Right ventricle myocardium superior (tissue), 1 donor: ENCODE measurements at regions not wholly inside any gene's neighbourhood (a gene's known extent, or its start where the extent isn't known, plus 50 kb on each side); places are given as distances from the start of the nearest gene placed in this dataset.

Experiments used
- ATAC-seq: fragments of 200-7000 bp; cut with Tn5 transposase; one replicate; pipeline ENCODE4 v1.9.1; 2020; ENCODE audit warnings: mild to moderate bottlenecking; ENCODE audit not compliant: poor library complexity
- DNase-seq: peaks from one replicate; pipeline ENCODE4 v3.0.0-alpha.2; 2020
- intact Hi-C: fragments of 100-400 bp; cut with DNase I; formaldehyde crosslinking; loops from one replicate; pipeline ENCODE4 v1.11.2; 2022
- donor health status: DM: no; HTN: yes; CAD: no; lungs with severe emphysema.

DNA sequence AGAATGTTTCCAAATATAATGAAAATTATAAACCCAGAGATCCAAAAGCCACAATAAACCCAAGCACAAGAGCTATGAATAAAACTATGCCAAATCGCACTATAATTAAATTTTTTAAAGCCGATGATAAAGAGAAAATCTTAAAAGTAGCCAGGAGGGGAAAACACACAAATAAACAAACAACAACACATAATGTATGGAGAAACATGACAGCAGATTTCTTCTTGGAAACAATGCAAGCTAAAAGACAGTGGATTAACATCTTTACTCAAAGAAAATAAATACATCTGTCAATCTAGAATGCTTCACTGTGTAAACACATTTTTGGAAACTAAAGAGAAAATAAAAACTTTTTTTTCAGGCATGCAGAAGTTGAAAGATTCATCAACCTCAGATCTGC, 53.0 kb upstream of the SMOX start:
- no peak for ATAC-seq
- intact Hi-C loops = no loop called here
- DNase-seq = no peak

DNA sequence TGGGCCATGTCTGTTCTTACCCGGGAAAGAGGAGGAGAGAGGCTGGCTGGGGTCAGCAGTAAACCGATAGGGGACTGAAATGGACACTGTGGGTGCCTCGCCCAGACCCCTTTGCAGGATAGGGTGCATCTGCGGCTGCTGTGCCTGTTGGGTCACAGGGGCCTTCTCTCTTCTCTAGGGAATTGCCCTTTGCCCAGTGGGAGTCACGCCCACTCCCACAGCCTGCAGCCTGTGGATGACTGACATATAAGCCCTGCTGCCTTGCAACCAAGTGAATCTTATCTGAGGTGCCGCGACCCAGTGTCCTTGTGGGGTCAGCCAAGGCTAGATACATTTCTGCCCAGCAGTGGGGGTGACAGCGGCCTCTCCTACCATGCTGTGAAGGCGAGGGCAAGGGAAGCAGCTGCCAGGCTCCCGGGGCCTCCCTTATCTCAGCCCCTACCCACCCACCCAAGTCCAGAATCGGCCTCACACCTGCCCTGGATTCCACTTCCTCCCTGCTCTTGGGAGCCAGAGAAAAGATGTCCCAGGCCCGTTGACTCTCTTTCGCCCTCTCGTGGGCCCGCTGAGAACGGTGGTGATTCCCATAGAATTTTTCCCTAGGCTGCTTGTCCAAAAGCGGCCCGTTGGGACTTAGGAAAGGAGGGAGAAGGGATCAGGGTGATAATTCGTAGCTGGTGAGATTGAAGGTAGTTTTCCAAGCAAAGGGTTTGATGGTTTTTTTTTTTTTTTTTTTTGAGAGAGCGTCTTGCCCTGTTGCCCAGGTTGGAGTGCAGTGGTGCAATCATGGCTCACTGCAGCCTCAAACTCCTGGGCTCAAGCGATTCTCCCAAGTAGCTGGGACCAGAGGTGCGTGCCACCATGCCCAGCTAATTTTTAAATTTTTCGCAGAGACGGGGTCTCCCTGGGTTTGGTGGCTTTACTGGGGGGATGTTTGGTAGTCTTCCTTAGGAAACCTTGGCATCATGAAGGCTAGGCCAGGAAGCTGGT, 56.8 kb upstream of the SMOX start:
- intact Hi-C loops = no loop called here
- DNase-seq (peak; percentile 78), ATAC-seq (peak; percentile 75)

DNA sequence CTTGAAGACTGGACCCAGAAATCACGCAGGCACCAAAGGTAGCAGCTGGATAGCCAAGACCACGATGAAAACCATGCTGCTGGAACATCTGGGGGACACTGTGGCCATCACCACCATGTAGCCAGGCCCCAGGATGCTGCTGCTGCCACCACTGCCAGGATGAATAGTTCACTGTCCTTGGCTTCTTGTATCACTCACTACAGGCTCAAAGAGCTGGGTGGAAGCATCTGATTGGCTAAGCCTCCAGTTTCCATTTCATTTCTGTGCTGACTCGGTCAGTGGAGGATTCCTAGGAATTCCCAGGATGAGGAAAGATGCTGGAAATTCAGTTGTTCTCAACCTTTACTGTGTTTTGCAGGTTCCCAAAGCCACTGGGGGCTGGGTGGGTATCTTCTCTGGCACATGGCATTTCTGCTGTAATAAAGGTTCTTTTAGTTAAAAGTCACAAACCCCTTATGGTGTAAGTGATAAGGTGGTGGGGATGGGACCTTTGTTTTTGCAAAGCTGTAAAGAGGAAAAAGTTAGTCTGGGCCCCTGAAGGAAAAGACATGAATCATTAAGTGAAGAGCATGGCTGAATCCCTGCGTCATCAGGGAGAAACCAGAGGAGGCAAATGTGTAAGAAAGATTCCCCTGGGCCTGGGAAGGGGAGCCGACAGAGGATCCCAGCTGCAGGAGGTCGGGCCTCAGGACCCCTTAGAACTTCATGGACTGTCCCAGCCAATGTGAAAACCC, 57.7 kb upstream of the SMOX start:
- no peak for DNase-seq
- ATAC-seq = peak; percentile 35
- intact Hi-C loops = no loop called here

DNA sequence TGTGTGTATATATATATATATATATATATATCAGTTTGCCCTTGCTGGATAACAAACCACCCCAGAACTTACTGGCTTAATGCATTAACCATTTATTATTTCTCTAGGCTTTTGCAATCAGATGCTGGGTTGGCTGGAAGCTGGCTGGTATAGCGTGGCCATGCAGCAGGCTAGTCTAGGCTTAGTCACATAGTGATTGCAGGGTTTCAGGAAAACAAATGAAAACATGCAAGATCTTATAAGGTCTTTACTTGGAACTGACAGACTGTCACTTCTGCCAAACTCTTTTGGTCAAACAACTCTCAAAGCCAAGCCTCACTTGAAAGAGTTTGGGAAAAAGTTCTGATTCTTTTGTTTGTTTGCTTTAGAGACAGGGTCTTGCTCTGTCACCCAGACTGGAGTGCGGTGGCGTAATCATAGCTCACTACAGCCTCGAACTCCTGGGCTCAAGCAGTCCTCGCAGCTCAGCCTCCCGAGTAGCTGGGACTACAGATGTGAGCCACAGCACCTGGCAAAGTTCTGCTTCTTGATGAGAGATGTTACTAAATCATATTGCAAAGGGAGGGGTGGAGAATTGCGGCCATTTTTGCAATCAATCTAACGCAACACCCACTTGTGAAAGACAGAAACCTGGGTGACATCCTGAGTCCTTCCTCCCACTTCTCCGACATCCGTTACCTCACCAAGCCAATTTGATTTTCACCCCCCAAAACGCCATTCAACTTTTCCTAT, 58.7 kb upstream of the SMOX start:
- intact Hi-C loops = loop anchor here (5.0 kb wide), 1 partner anchor 198 kb away; no protein-coding TSS in a partner anchor
- DNase-seq (no peak), ATAC-seq (no peak)

DNA sequence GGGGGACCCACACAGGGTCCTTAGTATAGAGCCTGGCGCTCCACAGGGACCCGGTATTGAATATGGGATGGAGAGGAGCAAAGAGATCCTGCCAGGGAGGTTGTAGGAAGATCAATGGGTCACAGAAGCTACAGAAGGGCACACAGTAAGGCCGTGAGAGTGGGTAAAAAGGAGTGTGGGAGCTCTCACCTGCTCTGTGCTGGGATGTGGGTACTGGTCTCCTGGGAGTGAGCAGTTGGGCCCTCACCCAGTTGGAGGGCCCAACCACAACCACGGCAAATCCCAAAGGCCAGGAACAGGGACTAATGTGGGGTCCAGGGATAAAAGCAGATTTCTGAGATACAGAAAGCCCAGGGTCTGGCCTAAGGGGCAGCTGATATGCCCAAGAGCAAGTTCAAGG, 59.9 kb upstream of the SMOX start:
- intact Hi-C loops = loop anchor here (5.0 kb wide), 1 partner anchor 196 kb away; no protein-coding TSS in a partner anchor
- DNase-seq (no peak), ATAC-seq (no peak)

DNA sequence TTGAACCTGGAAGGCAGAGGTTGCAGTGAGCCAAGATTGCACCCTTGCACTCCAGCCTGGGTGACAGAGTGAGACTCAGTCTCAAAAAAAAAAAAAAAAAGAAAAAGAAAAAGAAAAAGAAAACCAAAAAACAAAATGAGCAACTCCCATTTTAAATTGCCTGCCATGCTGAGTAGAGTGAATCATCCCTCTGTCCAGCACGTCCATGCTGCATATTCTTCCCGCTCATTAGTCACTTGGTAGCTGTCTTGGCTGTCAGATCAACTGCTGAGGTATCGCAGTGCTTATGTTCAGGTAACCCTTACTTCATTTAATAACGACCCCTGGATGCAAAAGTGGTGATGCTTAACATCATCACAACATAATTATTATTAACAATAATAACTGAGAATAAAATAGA, 60.7 kb upstream of the SMOX start:
- intact Hi-C loops = loop anchor here (5.0 kb wide), 1 partner anchor 196 kb away; no protein-coding TSS in a partner anchor
- ATAC-seq (no peak), DNase-seq (no peak)

DNA sequence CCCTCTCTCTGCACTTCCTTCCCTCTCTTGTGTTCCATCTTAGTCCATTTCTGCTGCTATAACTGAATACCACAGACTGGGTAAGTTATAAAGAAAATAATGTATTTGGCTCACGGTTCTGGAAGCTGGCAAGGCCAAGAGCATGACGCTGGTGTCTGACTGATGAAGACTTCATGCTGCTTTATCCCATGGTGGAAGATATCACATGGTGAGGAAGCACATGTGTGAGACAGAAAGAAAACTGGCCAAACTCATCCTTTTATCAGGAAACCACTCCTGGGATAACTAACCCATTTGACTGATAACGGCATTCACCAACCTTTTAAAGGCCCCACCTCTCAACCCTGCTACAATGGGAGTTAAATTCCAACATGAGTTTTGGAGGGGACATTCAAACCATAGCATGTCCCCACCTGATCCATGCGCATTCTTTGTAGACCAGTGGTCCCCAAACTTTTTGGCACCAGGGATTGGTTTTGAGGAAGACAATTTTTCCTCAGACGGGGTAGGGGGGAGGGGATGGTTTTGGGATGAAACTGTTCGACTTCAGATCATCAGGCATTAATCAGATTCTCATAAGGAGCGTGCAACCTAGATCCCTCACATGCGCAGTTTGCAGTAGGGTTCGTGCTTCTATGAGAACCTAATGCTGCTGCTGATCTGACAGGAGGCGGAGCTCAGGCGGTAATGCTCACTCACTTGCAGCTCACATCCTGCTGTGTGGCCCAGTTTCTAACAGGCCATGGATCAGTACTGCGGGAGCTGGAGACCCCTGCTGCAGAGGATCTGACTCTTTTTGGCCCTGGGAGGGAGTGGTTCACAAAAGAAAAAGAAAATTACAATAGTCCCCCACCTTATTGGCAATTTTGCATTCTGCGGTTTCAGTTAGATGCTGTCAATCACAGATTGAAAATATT, 61.6 kb upstream of the SMOX start:
- intact Hi-C loops = loop anchor here (5.0 kb wide), 1 partner anchor 195 kb away; no protein-coding TSS in a partner anchor
- ATAC-seq = no peak
- DNase-seq = no peak

DNA sequence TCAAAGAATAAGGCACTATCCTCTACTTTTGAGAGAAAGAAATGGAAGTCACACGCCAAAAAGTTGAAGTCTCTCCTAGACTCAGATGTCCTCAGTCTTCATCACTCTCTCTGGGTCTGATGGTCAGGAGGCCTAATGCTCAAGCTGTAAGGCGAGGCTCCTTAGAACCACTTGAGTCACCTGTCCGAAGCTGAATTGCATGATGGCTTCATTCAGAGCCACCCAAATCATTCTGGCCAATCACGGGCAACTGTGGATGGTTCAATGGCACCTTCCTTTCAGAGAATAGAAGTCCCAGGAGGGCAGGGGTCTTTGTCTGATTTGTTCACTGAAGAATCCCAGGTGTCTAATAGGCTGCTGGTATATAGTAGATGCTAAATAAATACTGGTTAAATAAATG, 63.9 kb upstream of the SMOX start:
- intact Hi-C loops = loop anchor here (2.0 to 5.0 kb wide), 2 partner anchors 70 to 192 kb away; partner anchors contain the start of gene RNF24
- DNase-seq (no peak), ATAC-seq (no peak)

DNA sequence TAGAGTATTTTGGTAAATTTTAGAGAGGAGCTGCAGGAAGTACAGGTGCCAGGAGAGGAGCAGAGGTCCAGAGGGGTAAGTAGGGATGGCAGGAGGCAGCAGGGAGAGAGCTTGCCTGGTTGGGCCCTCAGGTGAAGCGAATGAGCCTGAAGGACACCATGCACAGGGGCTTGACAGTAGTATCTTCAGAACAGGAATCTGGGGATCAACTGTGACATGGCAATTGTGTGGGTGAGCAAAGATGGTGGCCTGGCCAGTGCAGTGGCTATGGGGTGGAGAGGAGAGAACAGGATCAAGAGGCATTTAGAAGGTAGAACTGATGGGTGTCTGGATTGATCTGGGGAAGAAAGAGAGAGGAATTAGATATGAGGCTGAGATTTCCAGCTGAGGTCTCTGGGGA, 64.5 kb upstream of the SMOX start:
- ATAC-seq = no peak
- DNase-seq = no peak
- intact Hi-C loops = loop anchor here (2.0 kb wide), 1 partner anchor 69 kb away; the partner anchor contains the start of gene RNF24

DNA sequence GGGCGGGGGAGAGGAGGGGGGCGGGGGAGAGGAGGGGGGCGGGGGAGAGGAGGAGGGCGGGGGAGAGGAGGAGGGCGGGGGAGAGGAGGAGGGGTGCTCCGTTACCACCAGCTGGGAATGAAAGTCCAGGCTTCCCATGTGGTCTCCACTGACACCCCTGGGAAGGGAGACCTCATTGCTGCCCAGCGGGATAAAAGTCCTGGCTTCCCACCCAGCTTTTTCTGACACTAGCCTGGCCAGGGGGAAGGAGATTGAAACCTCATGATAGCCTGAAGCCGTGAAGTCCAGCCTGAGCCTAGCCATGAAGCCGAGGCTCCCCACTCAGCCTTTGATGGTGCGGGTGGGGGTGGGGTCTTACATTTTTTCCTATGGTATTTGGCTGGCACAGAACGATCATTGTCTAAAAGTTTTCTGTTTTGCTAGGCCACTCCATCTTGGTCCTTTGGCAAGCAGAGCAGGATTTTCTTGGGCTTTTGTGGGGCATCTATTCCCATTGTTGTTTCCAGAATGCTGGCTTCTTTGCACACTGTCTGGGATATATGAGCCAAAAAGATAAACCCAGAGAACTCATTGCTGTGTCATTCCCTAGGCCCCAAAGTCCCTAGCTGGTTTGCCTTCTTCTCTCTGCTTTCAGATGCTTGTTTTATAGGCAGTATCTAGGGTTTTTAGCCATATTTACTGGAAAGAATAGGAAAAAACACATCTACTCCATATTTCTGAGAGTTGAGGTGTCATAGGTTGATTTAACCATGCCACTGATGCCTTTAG, 65.3 kb upstream of the SMOX start:
- intact Hi-C loops = no loop called here
- no peak for DNase-seq
- ATAC-seq = peak; percentile 6

DNA sequence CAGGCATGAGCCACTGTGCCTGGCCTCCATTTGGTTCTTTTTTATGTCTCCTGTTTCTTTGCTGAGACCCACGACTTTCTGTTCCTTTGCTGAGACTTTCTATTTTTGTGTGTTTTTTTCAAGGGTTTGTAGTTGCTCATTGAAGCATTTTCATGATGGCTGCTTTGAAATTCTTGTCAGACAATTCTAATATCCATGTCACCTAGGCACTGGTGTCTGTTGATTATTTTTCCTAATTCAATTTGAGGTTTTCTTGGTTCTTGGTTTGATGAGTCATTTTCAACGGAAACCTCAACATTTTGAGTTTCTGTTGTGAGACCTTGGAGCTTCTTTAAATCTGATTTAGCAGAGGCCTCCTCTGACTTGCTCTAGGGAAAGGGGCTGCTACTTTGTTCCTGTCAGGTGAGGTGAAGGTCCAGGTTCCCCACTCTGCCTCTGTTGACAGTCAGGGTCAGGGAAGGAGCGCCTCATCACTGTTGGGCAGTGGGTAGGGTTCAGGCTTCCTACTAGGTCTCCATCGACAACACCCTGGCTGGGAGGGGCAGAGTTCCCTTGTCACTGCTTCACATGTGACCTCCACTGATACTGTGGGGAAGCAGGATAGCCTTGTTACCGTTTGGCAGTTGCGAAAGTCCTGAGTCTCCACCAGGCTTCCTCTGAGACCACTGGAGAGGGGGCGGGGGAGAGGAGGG, 66.1 kb upstream of the SMOX start:
- peak; percentile 67 for DNase-seq
- ATAC-seq = peak; percentile 42
- intact Hi-C loops = no loop called here

DNA sequence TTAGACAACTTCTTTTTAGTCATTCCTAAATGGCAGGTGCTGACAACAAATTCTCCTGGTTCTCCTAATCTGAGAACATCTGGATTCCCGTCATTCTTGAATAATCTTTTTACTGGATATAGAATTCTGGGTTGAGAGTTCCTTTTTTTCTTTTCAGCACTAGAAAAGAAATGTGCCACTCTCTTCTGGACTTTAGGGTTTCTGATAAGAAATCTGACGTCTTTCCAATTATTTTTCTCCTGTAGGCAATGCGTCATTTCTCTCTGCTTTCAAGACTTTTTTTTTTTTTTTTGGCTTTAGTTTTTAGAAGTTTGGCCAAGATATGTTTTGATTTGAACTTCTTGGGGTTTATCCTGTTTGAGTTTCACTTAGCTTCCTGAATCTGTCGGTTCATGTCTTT, 66.1 kb upstream of the RNF24 start:
- intact Hi-C loops = no loop called here
- DNase-seq (no peak), ATAC-seq (peak; percentile 18)

DNA sequence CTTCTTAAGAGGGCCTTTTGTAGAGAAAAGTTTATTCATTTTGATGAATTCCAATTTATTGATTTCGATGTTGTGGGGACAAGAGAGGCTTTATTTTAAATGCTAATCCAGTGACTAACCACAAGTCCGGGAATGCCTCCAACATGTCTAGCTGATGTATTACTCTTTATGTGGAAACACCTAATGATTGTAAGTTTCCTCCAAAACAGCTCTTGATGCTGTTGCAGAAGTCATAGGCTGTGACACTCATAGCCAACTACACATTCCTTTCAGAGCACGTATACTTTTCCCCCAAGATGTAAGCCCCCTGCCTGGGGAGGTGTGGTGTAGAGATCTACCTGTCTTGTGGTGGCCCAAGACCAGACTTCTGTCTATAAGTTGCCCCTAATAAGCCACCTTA, 61.3 kb upstream of the RNF24 start:
- no peak for DNase-seq
- ATAC-seq = no peak
- intact Hi-C loops = loop anchor here (10.0 kb wide), 1 partner anchor 402 kb away; no protein-coding TSS in a partner anchor

DNA sequence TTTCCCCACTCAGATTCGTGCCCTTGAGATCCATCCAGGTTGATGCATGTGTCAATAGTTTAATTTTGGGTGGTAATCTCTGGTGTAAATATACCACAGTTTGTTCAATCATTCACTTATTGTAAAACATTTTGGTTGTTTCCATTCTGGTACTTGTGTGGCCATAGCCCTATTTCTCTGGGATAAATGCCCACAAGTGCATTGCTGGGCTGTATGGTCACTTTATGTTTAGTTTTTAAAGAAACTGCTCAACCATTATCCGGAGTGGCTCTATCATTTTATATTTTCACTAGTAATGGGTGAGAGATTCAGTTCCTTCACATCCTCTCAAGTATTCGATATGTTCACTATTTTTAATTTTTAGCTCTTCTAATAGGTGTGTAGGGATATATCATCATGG, 60.7 kb upstream of the RNF24 start:
- intact Hi-C loops = loop anchor here (10.0 kb wide), 1 partner anchor 401 kb away; no protein-coding TSS in a partner anchor
- ATAC-seq (no peak), DNase-seq (no peak)

DNA sequence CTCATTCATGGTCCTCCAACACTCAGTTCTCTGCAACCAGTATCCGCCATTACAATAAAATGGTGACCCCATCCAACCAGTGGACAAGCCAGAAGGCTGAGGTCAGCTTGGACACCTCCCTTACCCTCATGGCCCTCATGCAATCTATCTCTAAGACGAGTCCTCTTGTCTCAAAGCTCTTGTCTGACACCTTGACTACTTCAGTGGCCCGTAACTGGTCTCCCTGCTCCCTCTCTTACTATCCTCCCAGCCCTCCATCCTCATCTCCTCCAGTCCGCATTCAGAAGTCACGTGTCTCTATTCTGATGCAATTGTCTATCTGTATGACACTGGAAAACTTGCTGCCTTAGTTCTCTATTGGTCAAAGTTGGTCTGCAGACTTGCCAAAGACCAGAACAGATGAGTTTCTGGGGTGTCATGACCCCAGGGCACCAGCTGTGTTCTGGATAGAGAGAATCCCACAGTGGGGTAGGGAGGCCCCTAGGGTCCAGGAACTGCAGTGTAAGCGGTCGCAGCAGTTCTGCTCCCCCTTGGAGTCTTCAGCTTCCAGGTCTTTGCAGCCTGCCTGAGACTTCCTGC, 59.6 kb upstream of the RNF24 start:
- ATAC-seq (no peak), DNase-seq (no peak)
- intact Hi-C loops = loop anchor here (10.0 kb wide), 1 partner anchor 400 kb away; no protein-coding TSS in a partner anchor
